BJ (cell line): ENCODE measurements at regions not wholly inside any gene's neighbourhood (a gene's known extent, or its start where the extent isn't known, plus 50 kb on each side); places are given as distances from the start of the nearest gene placed in this dataset.

Experiments used
- CTCF ChIA-PET: fragments of 350-600 bp; formaldehyde crosslinking; extraction: SDS; loops from one replicate; lab custom pipeline; 2021; ENCODE audit warnings: antibody characterized with exemption, inconsistent platforms; lab: Yijun Ruan, JAX
- POLR2A ChIA-PET: fragments of 300-600 bp; sonication (Branson Sonifier 250); formaldehyde crosslinking; extraction: SDS; loops from one replicate; lab custom pipeline; 2021; ENCODE audit warnings: antibody characterized with exemption; lab: Charles Lee
- DNase-seq: peaks from one replicate; pipeline ENCODE4 v3.0.0-alpha.2; 2011; ENCODE audit warnings: low read depth
- H3K27me3 ChIP-seq: 2 replicates; pipeline ENCODE4 v1.6.0; 2011; ENCODE audit warnings: low read length; ENCODE audit not compliant: control insufficient read depth, insufficient read depth
- H3K36me3 ChIP-seq: 2 replicates; pipeline ENCODE4 v1.5.1; 2011; ENCODE audit warnings: low read length; ENCODE audit not compliant: control insufficient read depth, insufficient read depth
- H3K4me3 ChIP-seq: 2 replicates; pipeline ENCODE4 v1.5.1; 2011; ENCODE audit warnings: low read depth, mild to moderate bottlenecking, control low read depth, low read length
- CTCF ChIP-seq: IDR thresholded peaks from 2 replicates; pipeline ENCODE4 v1.5.1; 2011; ENCODE audit warnings: low read depth, mild to moderate bottlenecking, control low read depth, inconsistent platforms, low read length, moderate library complexity; ENCODE audit not compliant: insufficient read depth

GRCh38 chr2:104462731-104463130 is 391.2 kb upstream of the POU3F3 start:
- POLR2A ChIA-PET: no interaction called here
- H3K36me3 ChIP-seq: no peaks in the 10 kb centered on the region

GRCh38 chr2:104465981-104466380 is 387.9 kb upstream of the POU3F3 start:
- ChIA-PET POLR2A (no interaction called here), CTCF (no interaction called here)
- no peaks in the 10 kb centered on the region for H3K27me3 ChIP-seq
- TF ChIP-seq CTCF: no peak
- H3K4me3 ChIP-seq: no peak overlapping the region
- H3K36me3 ChIP-seq: no peaks in the 10 kb centered on the region
- no peak for DNase-seq

More at GRCh38 chr2:104462731-104463130, 391.2 kb upstream of the POU3F3 start:
- Histone ChIP-seq H3K27me3 (no peaks in the 10 kb centered on the region), H3K4me3 (no peak overlapping the region)
- TF ChIP-seq CTCF: no peak
- CTCF ChIA-PET: interaction anchor here (0.6 kb wide), 1 partner anchor 389 kb away, joined by 3 read pairs; no protein-coding TSS in a partner anchor
- no peak for DNase-seq

GRCh38 chr2:104468846-104469245 is 385.1 kb upstream of the POU3F3 start:
- no peak for TF ChIP-seq CTCF
- DNase-seq: no peak
- H3K4me3 ChIP-seq: no peak overlapping the region
- no peaks in the 10 kb centered on the region for H3K36me3 ChIP-seq
- ChIA-PET POLR2A (no interaction called here), CTCF (no interaction called here)
- H3K27me3 ChIP-seq: no peaks in the 10 kb centered on the region

GRCh38 chr2:104472076-104472475 is 381.8 kb upstream of the POU3F3 start:
- DNase-seq: no peak
- no peaks in the 10 kb centered on the region for H3K27me3 ChIP-seq
- no peaks in the 10 kb centered on the region for H3K36me3 ChIP-seq
- POLR2A ChIA-PET: no interaction called here
- CTCF ChIA-PET: no interaction called here
- no peak overlapping the region for H3K4me3 ChIP-seq
- no peak for TF ChIP-seq CTCF

GRCh38 chr2:104473546-104473945 is 380.4 kb upstream of the POU3F3 start:
- Histone ChIP-seq H3K4me3 (no peak overlapping the region), H3K27me3 (no peaks in the 10 kb centered on the region), H3K36me3 (no peaks in the 10 kb centered on the region)
- DNase-seq: no peak
- no peak for TF ChIP-seq CTCF
- CTCF ChIA-PET: interaction anchor here (2.3 kb wide), 1 partner anchor 13 kb away, joined by 4 read pairs; no protein-coding TSS in a partner anchor
- POLR2A ChIA-PET: no interaction called here
